ENCODE measurements at regions not wholly inside any gene's neighbourhood (a gene's known extent, or its start where the extent isn't known, plus 50 kb on each side); places are given as distances from the start of the nearest gene placed in this dataset.

- no peak for DNase-seq
These were observed 254.4 kb downstream of the BCOR start for GRCh38 chrX:39843318-39843717.

DNA sequence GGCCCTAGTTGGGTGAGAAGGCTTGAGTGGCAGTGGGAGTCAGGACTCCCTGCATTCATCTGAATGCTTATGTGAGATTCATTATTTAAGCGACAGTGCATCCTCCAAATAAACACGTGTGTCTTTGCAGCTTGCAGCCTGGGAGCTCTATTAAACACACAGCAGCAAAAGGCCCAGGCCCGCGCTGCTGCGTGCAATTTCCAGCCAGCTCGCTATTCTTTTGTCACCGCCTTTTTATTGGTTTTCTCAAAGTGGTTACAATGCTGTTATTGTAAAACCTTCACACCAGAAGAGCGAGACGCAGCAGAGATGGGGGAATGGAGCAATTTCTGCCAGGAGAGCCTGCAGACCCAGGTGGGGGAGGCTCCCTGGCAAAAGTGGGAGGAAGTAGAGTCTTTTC lies 252.5 kb downstream of the BCOR start:
- no peak for DNase-seq

- DNase-seq = no peak
These were observed 251.3 kb downstream of the BCOR start for GRCh38 chrX:39846460-39846859.

- no peak for DNase-seq
These were observed 249.5 kb downstream of the BCOR start for GRCh38 chrX:39848243-39848642.

- no peak for DNase-seq
These were observed 248.9 kb downstream of the BCOR start for GRCh38 chrX:39848900-39849299.

GRCh38 chrX:39850209-39850608 lies 247.5 kb downstream of the BCOR start:
- no peak for DNase-seq

- no peak for DNase-seq
These were observed 247.1 kb downstream of the BCOR start for GRCh38 chrX:39850630-39851152.

DNA sequence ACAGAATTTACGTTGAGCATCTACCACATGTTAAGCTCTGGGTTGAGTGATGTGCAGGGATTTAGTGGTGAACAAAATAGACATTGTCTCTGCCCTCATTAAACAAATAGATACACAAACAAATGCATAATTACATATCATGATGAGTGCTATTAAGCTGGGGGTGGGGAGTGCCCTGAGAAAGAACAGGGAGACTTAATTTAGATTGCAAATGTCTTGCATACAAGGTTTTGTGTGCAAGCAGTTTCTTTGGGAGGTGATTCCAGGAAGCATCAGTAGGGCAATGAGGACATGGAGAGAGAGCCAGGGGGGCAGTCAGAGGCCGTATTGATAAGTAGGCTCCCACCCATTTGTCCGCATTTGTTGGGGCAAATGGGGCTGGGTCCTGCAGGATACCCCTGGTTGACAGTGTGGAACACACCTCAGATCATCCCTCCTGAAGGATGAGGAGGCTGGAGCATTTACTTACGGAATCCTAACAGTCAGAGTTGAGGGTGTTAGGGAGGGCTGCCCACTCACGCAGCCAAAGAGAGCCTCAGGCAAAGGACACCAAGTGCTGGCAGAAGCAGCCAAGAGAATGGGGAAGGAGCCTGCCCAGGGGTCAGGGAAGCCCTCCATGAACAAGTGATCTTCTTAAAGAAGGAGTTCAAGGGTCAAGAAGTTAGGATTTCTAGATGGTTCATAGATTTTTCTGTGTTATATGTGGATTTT lies 245.9 kb downstream of the BCOR start:
- DNase-seq = no peak

DNA sequence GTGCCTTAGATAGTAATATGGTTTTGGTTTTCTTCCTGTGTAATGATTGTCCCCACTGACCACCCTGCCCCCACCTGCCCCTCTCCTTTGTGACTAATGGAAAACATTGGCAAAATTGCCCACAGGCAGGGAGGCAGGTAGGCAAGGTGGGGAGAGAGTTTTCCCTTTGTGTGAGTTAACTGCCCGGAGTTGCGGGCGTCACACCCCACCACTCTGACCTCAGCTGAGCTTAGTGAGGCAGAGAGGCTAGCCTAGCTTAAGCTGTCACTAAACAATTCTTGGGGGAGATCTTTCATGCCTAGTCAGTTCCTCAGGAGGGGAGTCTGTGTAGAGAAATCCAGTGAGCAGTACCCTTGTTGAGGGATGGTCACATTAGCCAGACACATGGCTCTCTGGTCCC lies 245.3 kb downstream of the BCOR start:
- no peak for DNase-seq

DNA sequence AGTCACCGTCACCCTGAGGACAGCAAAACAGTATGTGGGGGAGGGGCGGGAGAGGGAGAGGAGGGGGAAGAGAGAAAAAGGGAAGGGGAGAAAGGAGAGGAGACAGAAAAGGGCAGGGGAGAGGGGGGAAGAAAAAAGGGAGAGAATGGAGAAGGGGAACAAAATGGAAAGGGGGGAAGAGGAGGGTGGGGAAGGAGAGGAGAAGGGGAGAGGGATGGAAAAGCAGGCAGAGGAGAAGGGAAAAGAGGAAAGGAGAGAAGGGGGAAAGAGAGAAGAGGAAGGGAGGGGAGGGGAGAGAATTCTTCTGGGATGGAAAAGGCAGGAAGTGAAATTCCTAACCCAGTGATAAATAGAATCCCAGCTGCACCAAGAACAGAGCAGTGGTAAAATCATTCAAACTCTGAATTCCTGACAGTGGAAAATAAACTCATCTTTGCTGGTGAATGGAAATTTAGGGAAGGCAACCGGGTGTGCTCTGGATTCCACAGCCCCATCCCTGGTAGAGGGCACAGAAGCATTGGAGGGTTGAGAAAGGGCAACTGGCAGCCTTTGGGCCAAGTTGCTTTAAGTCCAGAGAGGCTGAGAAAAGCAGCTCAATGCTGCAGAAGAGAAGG lies 244.2 kb downstream of the BCOR start:
- no peak for DNase-seq

- DNase-seq = no peak
These were observed 242.7 kb downstream of the BCOR start for GRCh38 chrX:39854772-39855747.

DNA sequence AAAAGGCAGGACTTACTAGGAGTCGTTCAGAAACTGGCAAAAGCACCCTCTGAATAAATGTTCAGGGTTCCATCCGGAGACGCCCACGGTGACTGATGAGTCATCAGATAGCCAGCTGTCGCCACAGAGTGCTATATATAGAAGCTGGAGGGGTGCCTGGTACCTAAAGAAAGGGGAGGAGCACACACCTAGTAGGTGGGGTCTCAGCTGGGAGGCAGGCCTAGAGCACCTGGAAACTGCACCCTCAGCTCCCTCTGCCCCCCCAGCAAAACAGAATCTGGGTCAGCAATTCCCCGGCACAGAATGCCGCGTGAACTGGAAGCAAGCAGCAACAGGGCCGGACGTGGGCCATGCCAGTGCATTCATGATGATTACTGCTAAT lies 242.0 kb downstream of the BCOR start:
- DNase-seq = peak; percentile 59

- DNase-seq = no peak
These were observed 241.2 kb downstream of the BCOR start for GRCh38 chrX:39856472-39857121.

DNA sequence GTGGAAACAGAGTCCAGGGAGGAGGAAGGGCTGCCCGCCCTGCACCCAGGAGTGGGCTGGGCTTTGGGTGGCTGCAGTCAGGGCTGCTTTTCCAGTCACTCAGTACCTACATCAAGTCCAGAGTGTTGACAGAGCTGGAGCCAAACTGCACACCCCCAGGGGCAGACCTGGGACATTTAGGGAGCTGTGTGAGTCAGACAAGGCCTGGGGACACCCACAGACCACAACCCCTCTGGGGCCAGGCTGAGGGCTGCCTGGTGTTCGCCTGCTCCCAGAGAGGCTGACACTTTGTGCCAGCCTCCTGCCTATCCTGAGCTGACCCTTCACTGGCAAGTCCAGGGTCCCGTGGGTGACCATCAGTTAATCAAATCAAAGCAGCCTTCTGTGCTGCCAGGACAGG lies 240.0 kb downstream of the BCOR start:
- no peak for DNase-seq

- DNase-seq = no peak
These were observed 237.5 kb downstream of the BCOR start for GRCh38 chrX:39859991-39860861.

DNA sequence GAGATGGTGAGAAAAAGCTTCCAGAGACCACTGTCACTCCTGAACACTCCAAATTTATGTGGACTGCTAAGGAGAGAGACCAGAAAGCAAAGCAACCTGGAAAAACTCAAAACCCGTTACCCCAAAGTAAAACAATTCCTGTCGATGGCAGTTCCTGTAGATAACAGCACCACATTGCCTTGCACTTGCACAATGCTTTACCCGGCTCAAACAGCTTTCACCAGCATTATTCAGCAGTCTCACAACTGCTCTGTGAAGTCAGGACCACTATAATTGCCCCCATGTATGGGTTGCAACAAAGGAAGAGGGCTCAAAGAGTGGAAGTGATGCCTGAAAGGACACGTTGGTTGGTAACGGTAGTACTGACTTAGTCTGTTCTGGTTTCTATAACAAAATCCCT lies 234.8 kb downstream of the BCOR start:
- DNase-seq = no peak

DNA sequence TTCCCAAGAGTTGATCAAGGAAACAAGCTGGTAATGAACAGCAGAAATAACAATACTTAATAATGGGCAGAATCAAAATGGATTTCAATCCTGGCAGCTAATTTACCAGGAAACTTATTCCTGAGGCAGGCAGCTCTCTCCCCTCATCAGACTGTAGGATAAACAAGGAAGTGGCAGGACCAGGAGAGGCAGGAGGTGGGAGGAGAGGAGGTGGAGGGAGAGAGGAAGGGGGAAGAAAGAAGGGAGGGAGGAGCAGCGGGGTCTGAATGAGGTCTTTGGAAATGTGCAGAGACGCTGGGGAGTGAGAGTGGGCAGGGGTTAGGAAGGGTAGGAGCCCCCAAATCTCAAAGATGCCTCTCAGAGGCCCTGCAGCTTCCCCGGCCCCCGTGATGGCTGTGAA lies 231.5 kb downstream of the BCOR start:
- DNase-seq = no peak

DNA sequence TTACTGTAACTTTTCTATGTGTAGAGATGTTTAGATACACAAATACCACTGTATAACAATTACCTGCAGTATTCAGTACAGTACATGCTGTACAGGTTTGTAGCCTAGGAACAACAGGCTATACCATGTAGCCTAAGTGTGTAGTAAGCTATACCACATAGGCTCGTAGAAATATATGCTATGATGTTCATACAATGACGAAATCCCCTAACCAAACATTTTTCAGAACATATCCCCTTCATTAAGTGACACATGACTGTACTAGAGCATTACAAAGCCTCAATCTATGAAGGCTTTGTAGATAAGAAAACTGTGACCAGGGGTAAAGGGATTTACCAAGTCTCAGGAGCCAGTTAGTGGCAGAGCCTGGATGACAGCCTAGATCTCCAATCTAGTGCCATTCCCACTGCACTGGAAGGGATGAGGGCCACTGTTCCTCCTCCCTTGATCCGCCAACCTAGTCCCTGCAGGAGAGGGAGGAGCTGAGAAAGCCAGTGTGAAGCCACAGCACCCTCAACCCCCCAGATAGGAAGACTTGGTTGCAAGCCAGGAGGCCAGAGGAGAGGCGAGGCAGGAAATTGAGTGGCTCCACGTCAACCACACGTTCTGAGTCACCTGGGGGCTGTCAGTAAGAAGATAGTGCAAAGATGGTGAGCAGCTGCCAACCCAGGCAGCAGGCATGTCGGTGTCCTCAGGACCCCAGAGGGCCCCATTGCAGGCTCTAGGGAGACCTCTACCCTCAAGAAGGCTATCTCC lies 227.7 kb downstream of the BCOR start:
- DNase-seq = no peak

GRCh38 chrX:39871648-39872047 lies 226.1 kb downstream of the BCOR start:
- no peak for DNase-seq

GRCh38 chrX:39873117-39873516 lies 224.6 kb downstream of the BCOR start:
- no peak for DNase-seq

DNA sequence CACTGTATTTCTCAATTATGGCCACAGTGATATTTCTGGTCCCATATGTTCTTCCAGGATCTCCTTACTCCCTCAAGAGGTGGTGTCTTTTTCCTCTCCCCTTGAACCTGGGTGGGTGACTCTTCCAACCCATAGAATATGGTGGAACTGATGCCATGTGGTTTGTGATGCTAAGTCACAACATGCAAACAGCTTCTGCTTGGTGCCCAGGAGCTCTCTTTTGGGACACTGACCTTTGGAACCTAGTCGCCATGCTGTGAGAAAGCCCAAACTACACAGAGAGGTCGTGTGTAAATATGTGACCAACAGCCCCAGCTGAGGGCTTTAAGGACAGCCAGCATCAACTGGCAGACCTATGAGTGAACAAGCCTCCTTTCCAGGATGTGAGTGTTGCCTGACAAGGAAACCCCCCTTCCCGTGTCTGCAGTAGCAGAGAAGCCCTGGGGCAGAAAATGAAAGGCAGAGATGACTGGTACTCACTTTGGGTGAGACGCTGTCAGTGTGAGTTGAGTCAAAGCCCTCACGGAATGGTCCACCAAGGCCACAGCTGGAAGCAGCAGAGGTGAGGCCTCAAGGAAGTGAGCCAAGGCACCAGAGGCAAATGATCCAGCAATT lies 223.4 kb downstream of the BCOR start:
- no peak for DNase-seq
